GM23338 (cell line): ENCODE measurements at regions not wholly inside any gene's neighbourhood (a gene's known extent, or its start where the extent isn't known, plus 50 kb on each side); places are given as distances from the start of the nearest gene placed in this dataset.

Experiments used
- CREB1 ChIP-seq: fragments of 250-450 bp; sonication (Bioruptor Pico); IDR thresholded peaks from 2 replicates; pipeline ENCODE4 v1.5.0; 2020; ENCODE audit warnings: low read depth, mild to moderate bottlenecking, moderate library complexity
- EZH2 ChIP-seq: fragments of 200-600 bp; sonication (generic); IDR thresholded peaks from one replicate; pipeline ENCODE4 v1.8.0; 2017; ENCODE audit warnings: antibody characterized with exemption, mild to moderate bottlenecking, low read depth; ENCODE audit not compliant: unreplicated experiment
- EZH2phosphoT487 ChIP-seq: fragments of 200-600 bp; sonication (generic); IDR thresholded peaks from one replicate; pipeline ENCODE4 v1.8.1; 2018; ENCODE audit warnings: antibody characterized with exemption; ENCODE audit not compliant: unreplicated experiment
- JUNB ChIP-seq: IDR thresholded peaks from one replicate; pipeline ENCODE4 v1.6.1; 2016; ENCODE audit warnings: antibody characterized with exemption; ENCODE audit not compliant: unreplicated experiment
- NANOG ChIP-seq: IDR thresholded peaks from 2 replicates; pipeline ENCODE4 v1.6.1; 2016; ENCODE audit warnings: antibody characterized with exemption, borderline replicate concordance
- POLR2AphosphoS5 ChIP-seq: IDR thresholded peaks from 2 replicates; pipeline ENCODE4 v1.6.1; 2016; ENCODE audit warnings: antibody characterized with exemption, low read depth
- STAT1 ChIP-seq: IDR thresholded peaks from one replicate; pipeline ENCODE4 v1.6.1; 2016; ENCODE audit warnings: antibody characterized with exemption; ENCODE audit not compliant: unreplicated experiment
- TF ChIP-seq, protein P1 (sequence below), 2 experiments: fragments of 200-600 bp in 1 of 2; sonication (generic) in 1 of 2; conservative IDR thresholded peaks; 2 replicates each; pipeline versions ENCODE4 v1.5.1 to v1.6.1; 2016 to 2017; ENCODE audit warnings: antibody characterized with exemption in 2 of 2, low read depth in 2 of 2, mild to moderate bottlenecking in 2 of 2, moderate library complexity in 1 of 2
- TF ChIP-seq, protein P2 (sequence below): IDR thresholded peaks from one replicate; pipeline ENCODE4 v1.6.1; 2018; ENCODE audit warnings: antibody characterized with exemption; ENCODE audit not compliant: unreplicated experiment
- TF ChIP-seq, protein P3 (sequence below): IDR thresholded peaks from 2 replicates; pipeline ENCODE4 v1.6.1; 2016; ENCODE audit warnings: antibody characterized with exemption

DNA sequence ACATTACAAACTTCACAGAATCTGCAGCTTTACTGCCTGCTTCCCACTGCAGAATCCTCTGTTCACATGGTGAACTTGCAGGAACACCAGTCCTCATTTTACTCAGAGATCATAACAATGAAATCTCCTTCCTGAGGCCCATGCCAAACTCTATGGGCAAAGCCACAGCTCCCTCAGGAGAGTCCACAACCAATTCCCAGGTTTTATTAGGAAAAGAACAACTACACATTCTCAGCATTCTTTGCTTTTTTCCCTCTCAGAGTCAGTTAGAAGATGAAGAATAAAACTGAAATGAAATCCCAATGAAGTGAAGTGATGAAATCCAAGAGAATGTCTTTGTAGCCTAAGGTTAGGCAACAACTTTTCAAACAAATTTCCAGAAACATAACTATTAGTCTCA lies 233.7 kb downstream of the DSEL start:
- TF ChIP-seq, protein P1, sequence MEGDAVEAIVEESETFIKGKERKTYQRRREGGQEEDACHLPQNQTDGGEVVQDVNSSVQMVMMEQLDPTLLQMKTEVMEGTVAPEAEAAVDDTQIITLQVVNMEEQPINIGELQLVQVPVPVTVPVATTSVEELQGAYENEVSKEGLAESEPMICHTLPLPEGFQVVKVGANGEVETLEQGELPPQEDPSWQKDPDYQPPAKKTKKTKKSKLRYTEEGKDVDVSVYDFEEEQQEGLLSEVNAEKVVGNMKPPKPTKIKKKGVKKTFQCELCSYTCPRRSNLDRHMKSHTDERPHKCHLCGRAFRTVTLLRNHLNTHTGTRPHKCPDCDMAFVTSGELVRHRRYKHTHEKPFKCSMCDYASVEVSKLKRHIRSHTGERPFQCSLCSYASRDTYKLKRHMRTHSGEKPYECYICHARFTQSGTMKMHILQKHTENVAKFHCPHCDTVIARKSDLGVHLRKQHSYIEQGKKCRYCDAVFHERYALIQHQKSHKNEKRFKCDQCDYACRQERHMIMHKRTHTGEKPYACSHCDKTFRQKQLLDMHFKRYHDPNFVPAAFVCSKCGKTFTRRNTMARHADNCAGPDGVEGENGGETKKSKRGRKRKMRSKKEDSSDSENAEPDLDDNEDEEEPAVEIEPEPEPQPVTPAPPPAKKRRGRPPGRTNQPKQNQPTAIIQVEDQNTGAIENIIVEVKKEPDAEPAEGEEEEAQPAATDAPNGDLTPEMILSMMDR (conservative IDR thresholded peaks at IDR 0.05; ENCODE audit: low read depth in 2 of 2) = no peak
- TF ChIP-seq EZH2 (no peak), EZH2phosphoT487 (no peak), POLR2AphosphoS5 (no peak), JUNB (no peak), NANOG (no peak), STAT1 (no peak), CREB1 (no peak)
- TF ChIP-seq, protein P2, sequence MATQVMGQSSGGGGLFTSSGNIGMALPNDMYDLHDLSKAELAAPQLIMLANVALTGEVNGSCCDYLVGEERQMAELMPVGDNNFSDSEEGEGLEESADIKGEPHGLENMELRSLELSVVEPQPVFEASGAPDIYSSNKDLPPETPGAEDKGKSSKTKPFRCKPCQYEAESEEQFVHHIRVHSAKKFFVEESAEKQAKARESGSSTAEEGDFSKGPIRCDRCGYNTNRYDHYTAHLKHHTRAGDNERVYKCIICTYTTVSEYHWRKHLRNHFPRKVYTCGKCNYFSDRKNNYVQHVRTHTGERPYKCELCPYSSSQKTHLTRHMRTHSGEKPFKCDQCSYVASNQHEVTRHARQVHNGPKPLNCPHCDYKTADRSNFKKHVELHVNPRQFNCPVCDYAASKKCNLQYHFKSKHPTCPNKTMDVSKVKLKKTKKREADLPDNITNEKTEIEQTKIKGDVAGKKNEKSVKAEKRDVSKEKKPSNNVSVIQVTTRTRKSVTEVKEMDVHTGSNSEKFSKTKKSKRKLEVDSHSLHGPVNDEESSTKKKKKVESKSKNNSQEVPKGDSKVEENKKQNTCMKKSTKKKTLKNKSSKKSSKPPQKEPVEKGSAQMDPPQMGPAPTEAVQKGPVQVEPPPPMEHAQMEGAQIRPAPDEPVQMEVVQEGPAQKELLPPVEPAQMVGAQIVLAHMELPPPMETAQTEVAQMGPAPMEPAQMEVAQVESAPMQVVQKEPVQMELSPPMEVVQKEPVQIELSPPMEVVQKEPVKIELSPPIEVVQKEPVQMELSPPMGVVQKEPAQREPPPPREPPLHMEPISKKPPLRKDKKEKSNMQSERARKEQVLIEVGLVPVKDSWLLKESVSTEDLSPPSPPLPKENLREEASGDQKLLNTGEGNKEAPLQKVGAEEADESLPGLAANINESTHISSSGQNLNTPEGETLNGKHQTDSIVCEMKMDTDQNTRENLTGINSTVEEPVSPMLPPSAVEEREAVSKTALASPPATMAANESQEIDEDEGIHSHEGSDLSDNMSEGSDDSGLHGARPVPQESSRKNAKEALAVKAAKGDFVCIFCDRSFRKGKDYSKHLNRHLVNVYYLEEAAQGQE = no peak
- TF ChIP-seq, protein P3, sequence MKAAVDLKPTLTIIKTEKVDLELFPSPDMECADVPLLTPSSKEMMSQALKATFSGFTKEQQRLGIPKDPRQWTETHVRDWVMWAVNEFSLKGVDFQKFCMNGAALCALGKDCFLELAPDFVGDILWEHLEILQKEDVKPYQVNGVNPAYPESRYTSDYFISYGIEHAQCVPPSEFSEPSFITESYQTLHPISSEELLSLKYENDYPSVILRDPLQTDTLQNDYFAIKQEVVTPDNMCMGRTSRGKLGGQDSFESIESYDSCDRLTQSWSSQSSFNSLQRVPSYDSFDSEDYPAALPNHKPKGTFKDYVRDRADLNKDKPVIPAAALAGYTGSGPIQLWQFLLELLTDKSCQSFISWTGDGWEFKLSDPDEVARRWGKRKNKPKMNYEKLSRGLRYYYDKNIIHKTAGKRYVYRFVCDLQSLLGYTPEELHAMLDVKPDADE = no peak
